ENCODE measurements at regions not wholly inside any gene's neighbourhood (a gene's known extent, or its start where the extent isn't known, plus 50 kb on each side); places are given as distances from the start of the nearest gene placed in this dataset.
A peak's percentile ranks its signal among the peaks of the same experiment; 100 is the strongest.
"Not testable (repeated sequence)": the region's sequence is repeated elsewhere in the genome, so short reads cannot be mapped to it uniquely, and the experiment has no call there.

- DNase-seq (ENCODE audit: low read depth in 2 of 2) = no peak
Measured at GRCh38 chr11:24247846-24248245, 249.0 kb upstream of the LUZP2 start.

DNA sequence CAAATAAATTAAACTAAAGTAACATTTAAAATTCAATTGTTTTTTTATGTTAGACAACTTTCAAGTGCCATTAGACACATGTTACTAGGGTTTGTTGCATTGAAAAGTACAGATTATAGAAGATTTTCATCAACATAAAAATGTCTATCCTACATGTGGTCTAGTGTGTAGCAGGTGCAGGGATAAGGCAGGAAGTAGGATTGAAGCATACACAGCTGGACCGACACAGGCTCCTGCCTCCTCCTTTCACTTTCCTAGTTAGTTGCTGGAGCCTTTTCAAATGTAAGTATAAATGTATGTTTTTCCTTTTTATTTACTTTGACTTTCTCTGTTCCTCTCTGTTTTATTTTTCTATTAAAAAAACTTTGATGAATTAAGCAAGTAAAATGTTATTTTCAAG, 246.9 kb upstream of the LUZP2 start:
- no peak for DNase-seq (ENCODE audit: low read depth in 2 of 2)

- DNase-seq (ENCODE audit: low read depth in 2 of 2) = no peak
Measured at GRCh38 chr11:24253237-24253760, 243.6 kb upstream of the LUZP2 start.

DNA sequence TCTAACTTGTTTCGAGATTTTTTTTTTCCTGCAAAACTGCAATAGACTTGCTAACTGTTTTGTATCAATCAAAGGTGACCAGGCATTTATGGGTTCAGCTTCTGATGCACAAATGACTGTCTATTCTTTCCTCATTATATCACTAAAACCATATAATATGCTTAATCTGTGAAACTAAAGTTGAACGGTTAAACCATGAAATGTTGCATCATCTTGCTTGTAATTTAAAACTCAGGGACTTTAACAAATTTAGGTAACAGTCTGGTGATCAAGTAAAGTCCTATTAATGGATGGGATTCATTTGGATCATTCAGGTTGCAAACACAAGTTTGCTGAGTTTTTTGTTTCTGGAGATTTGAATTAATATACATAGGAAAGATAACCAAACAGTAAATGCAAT, 232.0 kb upstream of the LUZP2 start:
- DNase-seq (ENCODE audit: low read depth in 2 of 2) = no peak

DNA sequence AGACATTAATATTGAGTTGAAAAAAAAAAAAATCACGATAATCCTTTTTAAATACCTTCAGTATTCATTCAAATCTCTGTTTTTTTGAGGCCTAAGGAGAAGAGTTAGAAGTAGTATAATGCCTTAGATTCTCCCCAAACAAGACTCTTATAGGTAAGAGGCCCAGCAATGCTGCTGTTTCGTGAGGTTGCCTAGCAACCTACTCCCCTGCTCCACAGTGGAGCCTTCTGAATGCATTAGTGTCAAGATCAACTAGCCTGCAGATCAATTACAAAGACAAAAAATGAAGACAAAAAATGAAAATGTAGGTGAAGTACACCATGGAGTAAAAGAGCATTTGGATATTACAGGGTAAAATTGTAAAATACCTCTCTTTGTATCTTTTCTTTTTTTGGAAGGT, 229.8 kb upstream of the LUZP2 start:
- DNase-seq (ENCODE audit: low read depth in 2 of 2) = no peak

DNA sequence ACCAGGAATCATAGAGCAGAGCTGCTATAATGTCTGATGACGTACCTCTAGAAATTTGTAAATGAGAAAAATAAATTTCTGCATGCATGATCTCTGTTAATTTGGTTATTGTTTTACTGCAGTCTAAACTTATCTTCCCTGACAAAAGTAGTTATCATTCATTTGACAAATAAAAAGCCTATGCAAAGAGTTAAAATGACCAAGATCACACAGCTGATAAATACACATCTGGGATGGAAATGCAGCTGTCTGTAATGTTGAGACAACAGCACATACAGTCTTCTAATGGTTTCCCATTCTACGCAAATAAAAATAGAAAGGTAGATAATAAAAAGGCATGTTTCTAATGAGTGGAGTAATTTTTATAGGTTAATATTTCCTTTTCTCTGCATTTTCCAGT, 225.1 kb upstream of the LUZP2 start:
- no peak for DNase-seq (ENCODE audit: low read depth in 2 of 2)

- DNase-seq (ENCODE audit: low read depth in 2 of 2) = not testable (repeated sequence)
Measured at GRCh38 chr11:24274214-24274781, 222.6 kb upstream of the LUZP2 start.

DNA sequence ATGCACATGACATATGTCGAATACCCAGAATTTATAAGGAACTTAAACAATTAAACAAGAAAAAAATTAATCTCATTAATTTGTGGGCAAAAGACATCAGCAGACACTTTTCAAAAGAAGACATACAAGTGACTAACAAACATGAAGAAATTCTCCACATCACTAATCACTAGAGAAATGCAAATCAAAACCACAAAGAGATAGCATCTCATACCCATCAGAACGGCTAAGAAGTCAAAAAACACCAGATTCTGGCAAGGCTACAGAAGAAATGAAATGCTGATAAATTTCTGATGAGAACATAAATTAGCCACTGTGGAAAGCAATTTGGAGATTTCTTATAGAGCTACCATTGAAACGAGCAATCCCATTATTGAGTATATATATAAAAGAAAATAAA, 210.6 kb upstream of the LUZP2 start:
- DNase-seq (ENCODE audit: low read depth in 2 of 2) = no peak

DNA sequence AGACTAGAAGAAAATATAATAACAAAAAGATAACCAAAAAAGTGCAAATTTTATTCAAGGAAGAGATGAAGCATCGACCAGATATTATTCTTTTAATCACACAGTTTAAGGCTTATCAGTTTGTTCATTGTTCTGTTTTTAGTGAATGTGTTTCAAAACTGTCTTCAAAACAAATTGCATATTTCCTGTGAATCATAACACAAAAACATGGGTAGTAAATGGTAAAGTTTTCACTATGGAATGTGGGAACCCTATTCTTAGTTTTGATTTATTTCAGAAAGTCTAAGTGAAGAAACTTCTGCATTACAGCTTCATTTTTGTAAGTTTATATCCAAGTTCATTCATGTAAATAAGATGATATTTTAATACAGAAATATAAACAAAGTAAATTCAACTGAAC, 207.6 kb upstream of the LUZP2 start:
- DNase-seq (ENCODE audit: low read depth in 2 of 2) = no peak

DNA sequence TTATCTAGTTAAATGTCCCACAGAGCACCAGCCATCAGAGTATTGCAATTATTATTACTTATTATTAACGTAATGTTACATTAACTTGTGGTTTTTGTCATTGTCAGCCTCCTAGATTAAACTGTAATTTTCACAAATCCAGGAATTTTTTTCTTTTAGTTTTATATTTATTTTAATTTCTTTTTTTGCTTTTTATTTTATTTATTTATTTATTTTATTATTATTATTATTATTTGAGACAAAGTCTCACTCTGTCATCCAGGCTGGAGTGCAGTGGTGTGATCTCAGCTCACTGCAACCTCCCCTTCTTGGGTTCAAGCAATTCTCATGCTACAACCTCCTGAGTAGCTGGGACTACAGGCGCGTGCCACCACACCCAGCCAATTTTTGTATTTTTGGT, 202.9 kb upstream of the LUZP2 start:
- DNase-seq (ENCODE audit: low read depth in 2 of 2) = no peak

- no peak for DNase-seq (ENCODE audit: low read depth in 2 of 2)
Measured at GRCh38 chr11:24295360-24295759, 201.5 kb upstream of the LUZP2 start.

GRCh38 chr11:24297461-24297860, 199.4 kb upstream of the LUZP2 start:
- DNase-seq (ENCODE audit: low read depth in 2 of 2) = no peak

- peak in 1 of 2 experiments; percentile 3 for DNase-seq (ENCODE audit: low read depth in 2 of 2)
Measured at GRCh38 chr11:24298146-24298545, 198.7 kb upstream of the LUZP2 start.

DNA sequence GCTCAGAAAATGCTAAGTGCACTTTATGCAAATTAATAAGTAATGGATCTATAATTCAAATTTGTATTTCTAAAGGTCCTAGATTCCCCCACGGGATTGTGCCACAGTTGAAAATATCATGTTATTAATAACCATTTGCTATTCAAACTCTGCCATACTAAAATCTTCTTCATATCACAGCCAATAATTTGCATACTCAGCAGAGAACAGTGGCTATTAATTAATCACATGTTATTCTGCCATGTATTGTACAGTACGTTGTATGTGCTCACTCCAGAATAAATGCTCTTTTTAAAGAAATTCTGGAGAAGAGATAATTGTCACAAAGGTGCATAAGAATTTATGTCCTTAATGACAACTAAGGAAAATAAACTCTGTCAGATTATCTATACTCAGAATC, 184.9 kb upstream of the LUZP2 start:
- no peak for DNase-seq (ENCODE audit: low read depth in 2 of 2)

DNA sequence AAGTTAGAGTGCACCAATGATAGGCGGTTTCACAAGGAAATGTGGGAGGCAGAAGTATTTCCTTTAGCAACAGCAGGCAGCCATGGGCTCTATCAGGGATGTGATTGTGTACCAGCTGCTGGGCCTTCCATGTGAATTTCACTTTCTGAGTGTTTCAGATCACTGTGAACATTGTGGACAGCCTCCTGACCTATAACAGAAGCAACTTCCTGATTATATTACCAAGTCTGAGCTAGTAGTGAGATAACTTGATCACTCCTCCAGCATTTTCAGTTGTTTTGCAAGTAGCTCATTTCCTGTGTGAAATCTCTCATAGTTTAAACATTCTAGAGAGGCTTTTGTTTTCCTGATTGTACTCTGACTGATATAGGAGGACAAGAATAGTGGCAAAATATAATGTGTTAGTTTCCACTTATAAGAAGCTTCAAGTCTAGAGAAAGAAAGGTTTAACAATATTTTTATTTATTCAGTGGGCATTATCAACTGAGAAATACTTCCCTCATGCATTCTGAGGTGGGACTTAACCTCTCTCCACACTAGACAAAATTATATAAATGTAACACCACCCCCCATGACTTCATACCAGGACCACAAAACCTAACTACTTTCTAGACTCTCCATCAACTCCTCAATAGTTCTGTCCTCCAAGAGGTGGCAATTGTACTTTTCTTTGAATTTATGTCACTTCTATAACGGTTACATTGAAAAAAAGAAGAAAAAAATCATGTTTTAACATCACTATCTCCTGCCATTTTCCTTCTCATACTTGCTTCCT, 184.2 kb upstream of the LUZP2 start:
- DNase-seq (ENCODE audit: low read depth in 2 of 2) = peak in 1 of 2 experiments; percentile 1

DNA sequence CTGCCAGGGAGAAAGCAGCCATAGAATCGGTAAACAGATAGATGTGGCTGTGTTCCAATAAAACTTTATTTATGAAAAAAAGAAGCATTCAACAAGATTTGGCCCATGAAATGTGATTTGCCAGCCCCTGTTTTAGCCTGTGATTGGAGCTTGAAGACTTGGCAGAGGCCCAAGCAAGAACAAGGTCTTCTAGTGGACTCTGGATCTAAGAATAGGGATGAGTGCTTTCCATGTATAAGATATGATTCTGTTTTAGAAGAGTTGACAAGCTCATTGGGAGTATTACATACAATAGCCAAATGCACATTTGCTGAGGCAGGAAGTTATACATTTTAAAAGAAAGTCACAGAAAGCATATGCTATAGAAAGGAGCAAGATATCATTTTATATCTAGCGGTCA, 175.6 kb upstream of the LUZP2 start:
- no peak for DNase-seq (ENCODE audit: low read depth in 2 of 2)

GRCh38 chr11:24324211-24324610, 172.6 kb upstream of the LUZP2 start:
- DNase-seq (ENCODE audit: low read depth in 2 of 2) = no peak

DNA sequence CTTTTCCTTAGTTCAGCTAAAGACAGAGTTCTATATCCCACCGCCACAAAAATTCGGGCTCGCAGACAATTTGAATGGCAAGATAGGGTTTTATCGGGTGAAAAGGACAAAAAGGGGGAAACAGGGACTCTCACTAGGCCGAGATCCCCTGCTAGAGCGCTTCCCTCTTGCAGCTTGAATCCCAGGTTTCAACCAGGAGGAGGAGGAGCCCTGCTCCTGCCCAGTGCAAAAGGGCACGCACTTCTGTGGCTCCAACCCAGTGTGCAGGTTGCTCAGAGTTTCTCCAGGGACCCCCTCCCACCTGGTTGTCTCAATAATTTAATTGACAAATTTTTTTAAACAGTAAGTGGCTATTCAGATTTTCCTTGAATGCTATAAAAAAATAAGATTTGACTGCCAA, 152.6 kb upstream of the LUZP2 start:
- DNase-seq (ENCODE audit: low read depth in 2 of 2) = no peak

- DNase-seq (ENCODE audit: low read depth in 2 of 2) = no peak
Measured at GRCh38 chr11:24348908-24349307, 147.9 kb upstream of the LUZP2 start.

DNA sequence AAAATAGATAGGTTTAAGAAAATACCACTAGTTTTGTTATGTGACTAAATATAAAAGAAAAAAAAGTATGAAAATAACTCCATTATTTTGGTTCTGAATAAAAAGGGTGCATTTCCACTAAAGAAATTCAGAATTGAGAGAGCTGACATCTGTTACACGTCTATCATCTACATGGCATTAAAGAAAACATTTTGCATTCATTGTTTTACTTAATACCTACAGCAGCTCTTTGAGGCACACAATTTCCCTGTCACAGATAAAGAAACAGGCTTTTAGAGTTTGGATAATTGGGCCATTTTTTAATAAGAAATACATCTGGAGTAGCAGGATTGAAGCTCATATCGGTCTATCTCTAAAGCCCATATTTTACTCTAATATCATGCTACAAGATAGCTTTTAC, 145.7 kb upstream of the LUZP2 start:
- no peak for DNase-seq (ENCODE audit: low read depth in 2 of 2)

GRCh38 chr11:24356501-24356900, 140.4 kb upstream of the LUZP2 start:
- no peak for DNase-seq (ENCODE audit: low read depth in 2 of 2)

- DNase-seq (ENCODE audit: low read depth in 2 of 2) = no peak
Measured at GRCh38 chr11:24357620-24358410, 139.0 kb upstream of the LUZP2 start.

DNA sequence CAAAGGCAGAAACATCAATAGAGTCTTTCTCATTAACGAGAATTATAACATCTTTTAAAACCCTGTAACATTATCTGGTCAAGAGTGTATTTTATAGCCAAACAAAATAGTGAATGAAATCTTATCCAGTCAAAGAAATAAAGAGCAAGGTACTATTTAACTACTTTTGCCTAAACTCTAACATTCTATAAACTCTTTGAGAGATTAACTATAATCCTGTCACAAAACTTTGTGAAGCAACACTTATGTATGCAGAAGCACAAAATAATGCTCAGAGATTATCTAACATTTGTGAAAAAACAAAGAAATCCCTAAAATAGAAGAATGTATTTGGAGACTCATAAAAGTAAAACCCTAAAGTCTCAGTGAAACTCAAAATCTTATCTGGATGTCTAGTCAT, 124.4 kb upstream of the LUZP2 start:
- DNase-seq (ENCODE audit: low read depth in 2 of 2) = no peak
